ENCODE measurements at regions not wholly inside any gene's neighbourhood (a gene's known extent, or its start where the extent isn't known, plus 50 kb on each side); places are given as distances from the start of the nearest gene placed in this dataset.

DNA sequence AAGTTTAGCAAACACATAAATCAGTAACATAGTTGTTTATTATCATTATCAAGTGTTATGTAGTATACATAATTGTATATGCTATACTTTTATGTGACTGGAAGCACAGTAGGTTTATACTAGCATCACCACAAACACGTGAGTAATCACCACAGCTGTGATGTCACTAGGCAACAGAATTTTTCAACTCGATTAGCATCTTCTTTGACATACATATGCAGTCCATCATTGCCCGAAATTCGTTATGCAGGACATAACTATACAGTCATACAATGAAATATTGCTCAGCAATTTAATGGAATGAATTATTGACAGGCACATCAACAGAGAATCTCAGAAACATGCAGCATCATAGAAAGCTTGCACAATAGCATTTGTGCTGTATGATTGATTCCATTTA, 77.7 kb downstream of the LSM5 start:
- Histone ChIP-seq H3K27me3 (ENCODE audit: insufficient read depth) (peaks cover 20% of the 10 kb centered on the region; the same call in 1 of the 2 replicates), H3K9ac (no peak overlapping the region), H3K4me3 (ENCODE audit: low read depth in 2 of 2, low read length in 1 of 2) (no peak overlapping the region), H3K9me2 (no peaks in the 10 kb centered on the region), H3K9me3 (no peaks in the 10 kb centered on the region), H3K36me3 (replicated peaks in 1 of 2; ENCODE audit: control insufficient read depth in 1 of 2, insufficient read depth in 2 of 2, low read length in 1 of 2) (no peaks in the 10 kb centered on the region), H3K27ac (ENCODE audit: low read depth in 2 of 2, low read length in 1 of 2) (no peak overlapping the region), H3K79me2 (ENCODE audit: insufficient read depth) (no peaks in the 10 kb centered on the region), H3F3A (replicated peaks; ENCODE audit: insufficient read depth) (no peaks in the 10 kb centered on the region), H2AFZ (ENCODE audit: low read depth) (no peak overlapping the region), H3K4me1 (ENCODE audit: control insufficient read depth in 1 of 2, insufficient read depth in 2 of 2, low read depth in 1 of 2, low read length in 1 of 2) (no peaks in the 10 kb centered on the region), H3K4me2 (no peak overlapping the region), H4K20me1 (ENCODE audit: insufficient read depth) (no peaks in the 10 kb centered on the region)
- CTCF ChIA-PET: interaction anchor here (1.6 kb wide), 1 partner anchor 65 kb away, joined by 3 read pairs; no protein-coding TSS in a partner anchor
- TF ChIP-seq GATA2 (CRISPR knock-in tag; IDR thresholded peaks at IDR 0.05) (no peak), SMC3 (IDR thresholded peaks at IDR 0.05; ENCODE audit: low read depth, low read length) (no peak), CHD2 (IDR thresholded peaks at IDR 0.05; ENCODE audit: low read length, partially characterized antibody) (no peak), TEAD4 (IDR thresholded peaks at IDR 0.05; ENCODE audit: borderline replicate concordance, insufficient read depth) (no peak), EP300 (IDR thresholded peaks at IDR 0.05; ENCODE audit: borderline replicate concordance in 1 of 2, low read depth in 1 of 2, low read length in 1 of 2) (no peak), NFIC (IDR thresholded peaks at IDR 0.05; ENCODE audit: borderline replicate concordance) (no peak), SIN3A (IDR thresholded peaks at IDR 0.05; ENCODE audit: borderline replicate concordance, low read depth, low read length) (no peak), NRF1 (IDR thresholded peaks at IDR 0.05; ENCODE audit: low read depth, low read length) (no peak), ELF1 (IDR thresholded peaks at IDR 0.05) (no peak), GABPA (IDR thresholded peaks at IDR 0.05; ENCODE audit: low read depth) (no peak)
- TF ChIP-seq, protein P1, sequence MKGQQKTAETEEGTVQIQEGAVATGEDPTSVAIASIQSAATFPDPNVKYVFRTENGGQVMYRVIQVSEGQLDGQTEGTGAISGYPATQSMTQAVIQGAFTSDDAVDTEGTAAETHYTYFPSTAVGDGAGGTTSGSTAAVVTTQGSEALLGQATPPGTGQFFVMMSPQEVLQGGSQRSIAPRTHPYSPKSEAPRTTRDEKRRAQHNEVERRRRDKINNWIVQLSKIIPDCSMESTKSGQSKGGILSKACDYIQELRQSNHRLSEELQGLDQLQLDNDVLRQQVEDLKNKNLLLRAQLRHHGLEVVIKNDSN (IDR thresholded peaks at IDR 0.05; ENCODE audit: borderline replicate concordance, low read depth): no peak
- TF ChIP-seq, protein P2, sequence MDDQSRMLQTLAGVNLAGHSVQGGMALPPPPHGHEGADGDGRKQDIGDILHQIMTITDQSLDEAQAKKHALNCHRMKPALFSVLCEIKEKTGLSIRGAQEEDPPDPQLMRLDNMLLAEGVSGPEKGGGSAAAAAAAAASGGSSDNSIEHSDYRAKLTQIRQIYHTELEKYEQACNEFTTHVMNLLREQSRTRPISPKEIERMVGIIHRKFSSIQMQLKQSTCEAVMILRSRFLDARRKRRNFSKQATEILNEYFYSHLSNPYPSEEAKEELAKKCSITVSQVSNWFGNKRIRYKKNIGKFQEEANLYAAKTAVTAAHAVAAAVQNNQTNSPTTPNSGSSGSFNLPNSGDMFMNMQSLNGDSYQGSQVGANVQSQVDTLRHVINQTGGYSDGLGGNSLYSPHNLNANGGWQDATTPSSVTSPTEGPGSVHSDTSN (IDR thresholded peaks at IDR 0.05): no peak
- TF ChIP-seq, protein P3, sequence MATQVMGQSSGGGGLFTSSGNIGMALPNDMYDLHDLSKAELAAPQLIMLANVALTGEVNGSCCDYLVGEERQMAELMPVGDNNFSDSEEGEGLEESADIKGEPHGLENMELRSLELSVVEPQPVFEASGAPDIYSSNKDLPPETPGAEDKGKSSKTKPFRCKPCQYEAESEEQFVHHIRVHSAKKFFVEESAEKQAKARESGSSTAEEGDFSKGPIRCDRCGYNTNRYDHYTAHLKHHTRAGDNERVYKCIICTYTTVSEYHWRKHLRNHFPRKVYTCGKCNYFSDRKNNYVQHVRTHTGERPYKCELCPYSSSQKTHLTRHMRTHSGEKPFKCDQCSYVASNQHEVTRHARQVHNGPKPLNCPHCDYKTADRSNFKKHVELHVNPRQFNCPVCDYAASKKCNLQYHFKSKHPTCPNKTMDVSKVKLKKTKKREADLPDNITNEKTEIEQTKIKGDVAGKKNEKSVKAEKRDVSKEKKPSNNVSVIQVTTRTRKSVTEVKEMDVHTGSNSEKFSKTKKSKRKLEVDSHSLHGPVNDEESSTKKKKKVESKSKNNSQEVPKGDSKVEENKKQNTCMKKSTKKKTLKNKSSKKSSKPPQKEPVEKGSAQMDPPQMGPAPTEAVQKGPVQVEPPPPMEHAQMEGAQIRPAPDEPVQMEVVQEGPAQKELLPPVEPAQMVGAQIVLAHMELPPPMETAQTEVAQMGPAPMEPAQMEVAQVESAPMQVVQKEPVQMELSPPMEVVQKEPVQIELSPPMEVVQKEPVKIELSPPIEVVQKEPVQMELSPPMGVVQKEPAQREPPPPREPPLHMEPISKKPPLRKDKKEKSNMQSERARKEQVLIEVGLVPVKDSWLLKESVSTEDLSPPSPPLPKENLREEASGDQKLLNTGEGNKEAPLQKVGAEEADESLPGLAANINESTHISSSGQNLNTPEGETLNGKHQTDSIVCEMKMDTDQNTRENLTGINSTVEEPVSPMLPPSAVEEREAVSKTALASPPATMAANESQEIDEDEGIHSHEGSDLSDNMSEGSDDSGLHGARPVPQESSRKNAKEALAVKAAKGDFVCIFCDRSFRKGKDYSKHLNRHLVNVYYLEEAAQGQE (IDR thresholded peaks at IDR 0.05; ENCODE audit: low read depth, low read length): no peak
- TF ChIP-seq, protein P4, sequence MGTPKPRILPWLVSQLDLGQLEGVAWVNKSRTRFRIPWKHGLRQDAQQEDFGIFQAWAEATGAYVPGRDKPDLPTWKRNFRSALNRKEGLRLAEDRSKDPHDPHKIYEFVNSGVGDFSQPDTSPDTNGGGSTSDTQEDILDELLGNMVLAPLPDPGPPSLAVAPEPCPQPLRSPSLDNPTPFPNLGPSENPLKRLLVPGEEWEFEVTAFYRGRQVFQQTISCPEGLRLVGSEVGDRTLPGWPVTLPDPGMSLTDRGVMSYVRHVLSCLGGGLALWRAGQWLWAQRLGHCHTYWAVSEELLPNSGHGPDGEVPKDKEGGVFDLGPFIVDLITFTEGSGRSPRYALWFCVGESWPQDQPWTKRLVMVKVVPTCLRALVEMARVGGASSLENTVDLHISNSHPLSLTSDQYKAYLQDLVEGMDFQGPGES (IDR thresholded peaks at IDR 0.05; ENCODE audit: low read depth, low read length): no peak
- TF ChIP-seq, protein P5, sequence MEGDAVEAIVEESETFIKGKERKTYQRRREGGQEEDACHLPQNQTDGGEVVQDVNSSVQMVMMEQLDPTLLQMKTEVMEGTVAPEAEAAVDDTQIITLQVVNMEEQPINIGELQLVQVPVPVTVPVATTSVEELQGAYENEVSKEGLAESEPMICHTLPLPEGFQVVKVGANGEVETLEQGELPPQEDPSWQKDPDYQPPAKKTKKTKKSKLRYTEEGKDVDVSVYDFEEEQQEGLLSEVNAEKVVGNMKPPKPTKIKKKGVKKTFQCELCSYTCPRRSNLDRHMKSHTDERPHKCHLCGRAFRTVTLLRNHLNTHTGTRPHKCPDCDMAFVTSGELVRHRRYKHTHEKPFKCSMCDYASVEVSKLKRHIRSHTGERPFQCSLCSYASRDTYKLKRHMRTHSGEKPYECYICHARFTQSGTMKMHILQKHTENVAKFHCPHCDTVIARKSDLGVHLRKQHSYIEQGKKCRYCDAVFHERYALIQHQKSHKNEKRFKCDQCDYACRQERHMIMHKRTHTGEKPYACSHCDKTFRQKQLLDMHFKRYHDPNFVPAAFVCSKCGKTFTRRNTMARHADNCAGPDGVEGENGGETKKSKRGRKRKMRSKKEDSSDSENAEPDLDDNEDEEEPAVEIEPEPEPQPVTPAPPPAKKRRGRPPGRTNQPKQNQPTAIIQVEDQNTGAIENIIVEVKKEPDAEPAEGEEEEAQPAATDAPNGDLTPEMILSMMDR (IDR thresholded peaks at IDR 0.05): no peak
- no peak for DNase-seq
- 0% methylated on average over 4 of the region's 4 CpGs for WGBS (ENCODE audit: low lambda C conversion rate)
- POLR2A ChIA-PET: no interaction called here

Measured in SK-N-SH (cell line).